Spleen (tissue), 11 donors: ENCODE measurements at regions not wholly inside any gene's neighbourhood (a gene's known extent, or its start where the extent isn't known, plus 50 kb on each side); places are given as distances from the start of the nearest gene placed in this dataset.

Experiments used
- DNase-seq: peaks from one replicate; pipeline ENCODE4 v3.0.0-alpha.2; 2020
- H3K27ac ChIP-seq, 8 donors: fragments of 200-600 bp; sonication (generic) in 7 of 8; 1 replicate in 4 of 8; 2 replicates in 4 of 8; pipeline versions ENCODE4 v1.5.0 to v1.8.0; 2016 to 2021; ENCODE audit warnings: inconsistent platforms in 4 of 8, mild to moderate bottlenecking in 4 of 8, moderate library complexity in 1 of 8
- H3K27me3 ChIP-seq, 7 donors: fragments of 200-600 bp; sonication (generic) in 6 of 7; replicated peaks in 1 of 7; 1 replicate in 4 of 7; 2 replicates in 3 of 7; pipeline versions ENCODE4 v1.5.0 to v1.8.0; 2016 to 2021; ENCODE audit warnings: inconsistent platforms in 3 of 7, mild to moderate bottlenecking in 1 of 7
- H3K36me3 ChIP-seq, 6 donors: fragments of 200-600 bp; sonication (generic) in 5 of 6; 1 replicate in 4 of 6; 2 replicates in 2 of 6; pipeline versions ENCODE4 v1.5.0 to v1.8.0; 2016 to 2021; ENCODE audit warnings: inconsistent platforms in 2 of 6
- H3K4me1 ChIP-seq, 6 donors: fragments of 200-600 bp; sonication (generic) in 5 of 6; 1 replicate in 3 of 6; 2 replicates in 3 of 6; pipeline versions ENCODE4 v1.5.0 to v1.8.0; 2016 to 2021; ENCODE audit warnings: inconsistent platforms in 3 of 6
- H3K4me3 ChIP-seq, 8 donors: fragments of 200-600 bp; sonication (generic) in 7 of 8; 1 replicate in 4 of 8; 2 replicates in 4 of 8; pipeline versions ENCODE4 v1.5.0 to v1.8.0; 2016 to 2021; ENCODE audit warnings: inconsistent platforms in 4 of 8, mild to moderate bottlenecking in 4 of 8, moderate library complexity in 2 of 8
- H3K9me3 ChIP-seq, 8 donors: fragments of 200-600 bp; sonication (generic) in 7 of 8; 1 replicate in 4 of 8; 2 replicates in 4 of 8; pipeline versions ENCODE4 v1.5.0 to v1.8.0; 2016 to 2021; ENCODE audit warnings: inconsistent platforms in 4 of 8
- POLR2A ChIP-seq, 3 donors: fragments of 450-650 bp; IDR thresholded peaks; one replicate each; pipeline ENCODE4 v1.5.1; 2017; ENCODE audit warnings: antibody characterized with exemption in 3 of 3, mild to moderate bottlenecking in 1 of 3
- POLR2AphosphoS5 ChIP-seq, 3 donors: sonication (generic); formaldehyde crosslinking; IDR thresholded peaks; one replicate each; pipeline ENCODE4 v1.5.1; 2017; ENCODE audit warnings: antibody characterized with exemption in 3 of 3
- WGBS, 5 donors: extraction: QIAGEN DNeasy Blood & Tissue Kit in 3 of 5; methylation state at CpG; one replicate each; pipeline versions ENCODE4 v1.1.5 to v1.1.7; 2013 to 2018; 5-methylcytosine and 5-hydroxymethylcytosine counted together
- intact Hi-C: fragments of 100-400 bp; cut with DNase I; formaldehyde crosslinking; loops from one replicate; pipeline ENCODE4 v1.15.0; 2023; ENCODE audit warnings: low total_unique reads
- TF ChIP-seq, protein P1 (sequence below), 11 experiments: fragments of 200-600 bp in 7 of 11; fragments of 450-650 bp in 4 of 11; sonication (generic) in 4 of 11; IDR thresholded peaks in 8 of 11; conservative IDR thresholded peaks in 3 of 11; 1 replicate in 7 of 11; 2 replicates in 4 of 11; pipeline versions ENCODE4 v1.4.0 to v1.8.0; 2016 to 2021; ENCODE audit warnings: antibody characterized with exemption in 11 of 11, inconsistent platforms in 4 of 11, mild to moderate bottlenecking in 1 of 11
- donor health status: healthy with polysubstance abuse.
- donor health status: DM: no; HTN: no; CAD: no; lungs with moderate emphysema.
- donor health status: DM: no; HTN: no; CAD: no.
- donor health status: Bipolar disorder and iron deficiency.
- donor health status: healthy.
- donor health status: DM: no; HTN: no; CAD: no.
- donor health status: DM: yes; HTN: yes; CAD: no.

DNA sequence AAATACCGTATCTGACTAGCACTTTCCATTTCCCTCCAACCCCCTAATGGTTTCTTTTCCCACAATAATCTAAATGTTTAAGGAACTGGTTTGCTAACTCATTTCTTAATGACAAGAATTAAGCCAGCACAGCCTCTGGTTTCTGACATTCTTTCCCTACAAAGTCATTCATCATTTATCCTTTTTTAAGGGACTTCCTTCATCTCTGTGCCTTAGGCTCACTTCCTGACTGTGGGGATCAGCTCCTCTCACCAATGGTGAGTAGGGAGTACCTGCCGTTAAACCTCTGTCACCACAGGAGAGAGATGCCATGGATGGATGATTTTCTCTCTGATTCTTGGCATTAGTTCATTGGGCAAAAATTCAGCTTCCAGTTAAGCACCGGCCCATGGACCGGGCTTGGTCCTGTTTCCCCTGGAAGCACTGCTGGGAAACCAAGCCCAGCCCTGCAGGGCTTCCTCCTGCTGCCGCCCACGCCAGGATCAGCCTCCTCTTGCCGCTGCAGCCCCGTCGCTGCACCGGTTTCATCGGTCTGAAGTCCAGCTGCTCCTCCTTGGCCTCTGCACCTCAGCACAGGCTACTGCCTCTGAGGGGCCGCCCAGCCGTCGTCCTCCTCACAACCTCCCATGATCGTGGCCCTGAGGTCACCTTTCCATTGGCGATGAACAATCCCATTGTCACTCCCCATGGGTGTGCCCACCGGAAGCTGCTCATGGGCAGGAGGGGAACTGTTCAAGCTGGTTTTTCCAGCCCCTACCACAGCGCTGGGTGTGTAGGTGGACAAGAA, 64.0 kb upstream of the ZNF516 start:
- intact Hi-C loops: no loop called here
- Histone ChIP-seq H3K9me3 (no peaks in the 10 kb centered on the region), H3K27me3 (peaks cover 0 to 12% (median 0%) of the 10 kb centered on the region in 7 donors), H3K4me1 (peaks cover 0 to 24% (median 6%) of the 10 kb centered on the region in 6 donors), H3K4me3 (no peak overlapping the region), H3K27ac (no peak overlapping the region), H3K36me3 (no peaks in the 10 kb centered on the region)
- TF ChIP-seq, protein P1, sequence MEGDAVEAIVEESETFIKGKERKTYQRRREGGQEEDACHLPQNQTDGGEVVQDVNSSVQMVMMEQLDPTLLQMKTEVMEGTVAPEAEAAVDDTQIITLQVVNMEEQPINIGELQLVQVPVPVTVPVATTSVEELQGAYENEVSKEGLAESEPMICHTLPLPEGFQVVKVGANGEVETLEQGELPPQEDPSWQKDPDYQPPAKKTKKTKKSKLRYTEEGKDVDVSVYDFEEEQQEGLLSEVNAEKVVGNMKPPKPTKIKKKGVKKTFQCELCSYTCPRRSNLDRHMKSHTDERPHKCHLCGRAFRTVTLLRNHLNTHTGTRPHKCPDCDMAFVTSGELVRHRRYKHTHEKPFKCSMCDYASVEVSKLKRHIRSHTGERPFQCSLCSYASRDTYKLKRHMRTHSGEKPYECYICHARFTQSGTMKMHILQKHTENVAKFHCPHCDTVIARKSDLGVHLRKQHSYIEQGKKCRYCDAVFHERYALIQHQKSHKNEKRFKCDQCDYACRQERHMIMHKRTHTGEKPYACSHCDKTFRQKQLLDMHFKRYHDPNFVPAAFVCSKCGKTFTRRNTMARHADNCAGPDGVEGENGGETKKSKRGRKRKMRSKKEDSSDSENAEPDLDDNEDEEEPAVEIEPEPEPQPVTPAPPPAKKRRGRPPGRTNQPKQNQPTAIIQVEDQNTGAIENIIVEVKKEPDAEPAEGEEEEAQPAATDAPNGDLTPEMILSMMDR (IDR thresholded peaks at IDR 0.05 in 8 of 11, conservative IDR thresholded peaks at IDR 0.05 in 3 of 11): no peak
- TF ChIP-seq POLR2AphosphoS5 (IDR thresholded peaks at IDR 0.05): no peak
- no peak for TF ChIP-seq POLR2A (IDR thresholded peaks at IDR 0.05)
- DNase-seq: no peak
- WGBS, 5 donors: 72 to 87% (median 80%) methylated on average over 14 to 18 of the region's 18 CpGs

DNA sequence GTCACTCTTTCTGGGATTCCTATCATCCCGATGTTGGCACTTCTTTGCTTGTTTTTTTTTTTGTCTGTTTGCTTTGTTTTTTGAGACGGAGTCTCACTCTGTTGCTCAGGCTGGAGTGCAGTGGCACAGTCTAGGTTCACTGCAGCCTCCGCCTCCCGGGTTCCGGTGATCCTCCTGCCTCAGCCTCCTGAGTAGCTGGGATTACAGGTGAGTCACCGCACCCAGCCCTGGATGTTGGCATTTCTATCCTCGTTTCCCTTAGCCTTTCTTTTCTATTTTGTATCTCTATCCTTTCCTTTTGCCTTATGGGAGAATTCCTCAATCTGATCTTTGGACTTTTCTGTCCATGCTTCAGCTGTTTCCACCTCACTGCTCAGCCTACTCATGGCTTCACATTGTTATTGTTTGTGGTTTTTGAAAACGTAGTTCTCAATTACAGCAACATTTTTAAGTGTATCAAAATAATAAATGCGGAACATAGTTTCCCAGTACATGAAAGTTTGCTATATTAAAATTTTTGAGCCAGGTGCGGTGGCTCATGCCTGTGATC, 62.1 kb upstream of the ZNF516 start:
- no peak for TF ChIP-seq POLR2A (IDR thresholded peaks at IDR 0.05)
- intact Hi-C loops: no loop called here
- no peak for DNase-seq
- no peaks in the 10 kb centered on the region for H3K9me3 ChIP-seq
- 67 to 91% (median 80%) methylated on average over 10 of the region's 10 CpGs for WGBS, 5 donors
- no peak overlapping the region for H3K4me3 ChIP-seq
- H3K27me3 ChIP-seq: peaks cover 0 to 12% (median 0%) of the 10 kb centered on the region in 7 donors
- H3K27ac ChIP-seq: no peak overlapping the region
- H3K4me1 ChIP-seq: peaks cover 0 to 27% (median 5%) of the 10 kb centered on the region in 6 donors
- H3K36me3 ChIP-seq: no peaks in the 10 kb centered on the region

DNA sequence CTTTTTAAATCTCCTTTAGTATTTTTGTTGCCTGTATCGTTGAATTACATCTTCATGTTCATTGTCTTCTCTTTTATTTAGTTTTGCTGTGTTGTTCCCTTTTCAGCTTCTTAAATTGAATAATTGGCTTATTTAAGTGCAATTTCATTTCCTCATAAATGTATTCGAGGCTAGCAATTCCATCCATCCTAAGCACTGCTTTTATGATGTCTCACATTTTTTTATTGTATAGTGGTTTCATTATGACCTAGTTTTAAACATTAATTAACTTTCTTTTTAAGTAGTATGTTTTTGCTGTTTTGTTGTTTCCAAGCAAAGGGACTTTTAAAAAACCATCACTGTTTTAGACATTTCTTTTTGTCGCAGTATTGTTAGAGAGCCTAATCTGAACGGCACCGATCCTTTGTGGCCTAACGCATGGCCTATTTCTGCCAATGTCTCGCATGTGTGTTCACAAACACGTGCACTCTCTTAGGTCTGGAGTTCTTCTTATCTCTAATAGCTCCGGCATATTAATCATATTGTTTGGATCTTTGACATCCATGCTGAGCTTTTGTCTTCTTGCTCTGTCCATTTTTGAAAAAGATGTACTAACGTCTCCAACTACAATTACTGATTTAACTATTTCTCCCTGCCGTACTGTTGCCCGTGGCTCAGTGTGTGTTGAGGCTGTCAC, 59.6 kb upstream of the ZNF516 start:
- Histone ChIP-seq H3K27ac (peak overlapping the region in 7 of 8 donors; percentile 62 to 90 (median 73)), H3K36me3 (no peaks in the 10 kb centered on the region), H3K4me1 (peaks cover 0 to 27% (median 5%) of the 10 kb centered on the region in 6 donors), H3K27me3 (peaks cover 0 to 12% (median 0%) of the 10 kb centered on the region in 7 donors), H3K9me3 (no peaks in the 10 kb centered on the region), H3K4me3 (no peak overlapping the region)
- DNase-seq: no peak
- no peak for TF ChIP-seq POLR2AphosphoS5 (IDR thresholded peaks at IDR 0.05)
- TF ChIP-seq POLR2A (IDR thresholded peaks at IDR 0.05): no peak
- TF ChIP-seq, protein P1 (IDR thresholded peaks at IDR 0.05 in 8 of 11, conservative IDR thresholded peaks at IDR 0.05 in 3 of 11): no peak
- WGBS, 5 donors: 77 to 82% (median 78%) methylated on average over 12 of the region's 12 CpGs
- intact Hi-C loops: no loop called here

DNA sequence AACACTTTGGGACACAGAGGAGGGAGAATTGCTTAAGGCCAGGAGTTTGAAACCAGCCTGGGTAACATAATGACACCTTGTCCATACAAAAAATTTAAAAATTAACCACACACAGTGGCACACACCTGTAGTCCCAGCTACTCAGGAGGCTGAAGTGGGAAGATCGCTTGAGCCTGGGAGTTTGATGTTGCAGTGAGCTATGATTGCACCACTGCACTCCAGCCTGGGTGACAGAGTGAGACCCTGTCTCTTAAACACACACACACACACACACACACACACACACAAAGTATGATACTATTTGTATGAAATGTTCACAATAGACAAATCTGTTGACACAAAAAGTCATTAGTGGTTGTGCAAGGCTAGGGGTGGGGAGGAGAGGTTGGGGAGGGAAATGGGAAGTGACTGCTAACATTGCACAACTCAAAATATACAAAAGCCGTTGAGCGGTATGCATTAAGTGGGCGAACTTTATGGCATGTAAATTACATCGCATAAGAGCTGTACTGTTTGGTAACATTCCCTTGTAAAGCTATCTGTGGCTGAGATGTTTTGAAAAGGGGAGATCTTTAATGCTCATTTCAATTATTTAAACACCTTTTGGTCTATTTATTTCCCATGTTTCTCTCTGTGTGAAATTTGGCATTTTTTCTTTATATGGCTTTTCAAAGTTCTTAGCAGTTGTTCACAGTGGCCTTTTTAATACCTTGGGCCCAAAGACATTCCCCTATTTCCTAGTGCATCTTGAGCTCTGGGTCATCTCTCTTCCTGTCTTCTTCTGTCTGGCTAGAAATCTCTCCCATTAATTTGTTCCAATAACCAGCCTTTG, 58.9 kb upstream of the ZNF516 start:
- intact Hi-C loops: no loop called here
- TF ChIP-seq, protein P1 (IDR thresholded peaks at IDR 0.05 in 8 of 11, conservative IDR thresholded peaks at IDR 0.05 in 3 of 11): no peak
- TF ChIP-seq POLR2AphosphoS5 (IDR thresholded peaks at IDR 0.05) (no peak), POLR2A (IDR thresholded peaks at IDR 0.05) (no peak)
- no peaks in the 10 kb centered on the region for H3K9me3 ChIP-seq
- H3K4me3 ChIP-seq: no peak overlapping the region
- DNase-seq: no peak
- H3K36me3 ChIP-seq: no peaks in the 10 kb centered on the region
- H3K27me3 ChIP-seq: peaks cover 0 to 6% (median 0%) of the 10 kb centered on the region in 7 donors
- WGBS, 5 donors: 42 to 60% (median 45%) methylated on average over 5 of the region's 5 CpGs
- H3K27ac ChIP-seq: peak overlapping the region in 7 of 8 donors; percentile 62 to 90 (median 73)
- H3K4me1 ChIP-seq: peaks cover 0 to 25% (median 4%) of the 10 kb centered on the region in 6 donors
